T-cell (primary cell): ENCODE measurements at regions not wholly inside any gene's neighbourhood (a gene's known extent, or its start where the extent isn't known, plus 50 kb on each side); places are given as distances from the start of the nearest gene placed in this dataset.
"Not testable (repeated sequence)": the region's sequence is repeated elsewhere in the genome, so short reads cannot be mapped to it uniquely, and the experiment has no call there.

Experiments used
- ATAC-seq, 4 experiments: fragments of 200-7000 bp in 3 of 4; fragments of 150-1000 bp in 1 of 4; cut with Tn5 transposase; replicated peaks in 1 of 4; 1 replicate in 3 of 4; 2 replicates in 1 of 4; pipeline ENCODE4 v1.10.0; 2021; ENCODE audit warnings: moderate library complexity in 3 of 4, mild to moderate bottlenecking in 2 of 4, moderate number of reproducible peaks in 1 of 4
- CTCF ChIA-PET, 2 donors: fragments of 300-600 bp; sonication (Branson Sonifier 250); formaldehyde crosslinking; loops; one replicate each; lab custom pipeline; 2022; ENCODE audit warnings: antibody characterized with exemption in 2 of 2; lab: Charles Lee
- POLR2A ChIA-PET, 2 donors: fragments of 300-600 bp; sonication (Branson Sonifier 250); formaldehyde crosslinking; loops; one replicate each; lab custom pipeline; 2022; ENCODE audit warnings: antibody characterized with exemption in 2 of 2; lab: Charles Lee
- DNase-seq, 35 experiments: peaks; one replicate each; pipeline versions ENCODE4 v3.0.0 to v3.0.0-alpha.2; 2013 to 2023
- H3K27ac ChIP-seq: one replicate; pipeline ENCODE4 v1.5.1; 2013; ENCODE audit warnings: low read length
- H3K27me3 ChIP-seq, 2 experiments: replicated peaks in 1 of 2; 1 replicate in 1 of 2; 2 replicates in 1 of 2; pipeline versions ENCODE4 v1.6.1 to v1.7.0; 2013; ENCODE audit warnings: low read length in 1 of 2, mixed read lengths in 1 of 2; ENCODE audit not compliant: control insufficient read depth in 2 of 2, insufficient read depth in 2 of 2; ENCODE audit errors: extremely low read depth in 1 of 2
- H3K36me3 ChIP-seq, 2 donors: 1 replicate in 1 of 2; 2 replicates in 1 of 2; pipeline versions ENCODE4 v1.6.1 to v1.7.0; 2013; ENCODE audit warnings: low read length in 1 of 2; ENCODE audit not compliant: control insufficient read depth in 2 of 2, insufficient read depth in 1 of 2; ENCODE audit errors: extremely low read depth in 1 of 2
- H3K4me1 ChIP-seq, 2 experiments: 1 replicate in 1 of 2; 2 replicates in 1 of 2; pipeline versions ENCODE4 v1.6.1 to v1.7.0; 2013; ENCODE audit warnings: low read length in 2 of 2, mixed read lengths in 1 of 2; ENCODE audit not compliant: insufficient read depth in 2 of 2, control insufficient read depth in 1 of 2; ENCODE audit errors: extremely low read depth in 1 of 2
- H3K4me3 ChIP-seq, 2 donors: 1 replicate in 1 of 2; 2 replicates in 1 of 2; pipeline versions ENCODE4 v1.5.1 to v1.7.0; 2013; ENCODE audit warnings: mild to moderate bottlenecking in 2 of 2, low read length in 1 of 2, moderate library complexity in 1 of 2; ENCODE audit not compliant: control insufficient read depth in 1 of 2; ENCODE audit errors: extremely low read depth in 1 of 2
- H3K9me3 ChIP-seq: 2 replicates; pipeline ENCODE4 v1.7.0; 2013
- H3K27ac Mint-ChIP-seq, 2 donors: one replicate each; pipeline ENCODE4 v1.8.0; 2020 to 2021; ENCODE audit warnings: mild to moderate bottlenecking in 2 of 2, mixed read lengths in 2 of 2
- H3K27me3 Mint-ChIP-seq, 2 donors: one replicate each; pipeline ENCODE4 v1.8.0; 2021 to 2022; ENCODE audit warnings: mixed read lengths in 2 of 2
- H3K36me3 Mint-ChIP-seq: one replicate; pipeline ENCODE4 v1.8.0; 2021; ENCODE audit warnings: mixed read lengths
- H3K4me1 Mint-ChIP-seq, 3 donors: one replicate each; pipeline ENCODE4 v1.8.0; 2020 to 2022; ENCODE audit warnings: mixed read lengths in 3 of 3, mild to moderate bottlenecking in 1 of 3
- H3K4me3 Mint-ChIP-seq, 3 donors: one replicate each; pipeline ENCODE4 v1.8.0; 2020 to 2022; ENCODE audit warnings: mild to moderate bottlenecking in 3 of 3, mixed read lengths in 3 of 3, moderate library complexity in 3 of 3
- H3K9me3 Mint-ChIP-seq, 3 donors: one replicate each; pipeline ENCODE4 v1.8.0; 2020 to 2022; ENCODE audit warnings: mixed read lengths in 3 of 3
- WGBS: methylation state at CpG from one replicate; pipeline ENCODE4 v1.1.5; 2013; ENCODE audit warnings: missing lambda C conversion rate; ENCODE audit not compliant: insufficient coverage; 5-methylcytosine and 5-hydroxymethylcytosine counted together

- ATAC-seq, H3K27ac Mint-ChIP-seq, H3K27ac ChIP-seq, DNase-seq, H3K36me3 Mint-ChIP-seq, H3K4me3 ChIP-seq, H3K4me1 Mint-ChIP-seq, H3K27me3 ChIP-seq, CTCF ChIA-PET, H3K4me1 ChIP-seq, POLR2A ChIA-PET, H3K36me3 ChIP-seq, H3K9me3 ChIP-seq, H3K9me3 Mint-ChIP-seq, H3K4me3 Mint-ChIP-seq, H3K27me3 Mint-ChIP-seq: not testable (repeated sequence)
- WGBS, result no CpG with 5 or more reads among the region's 8 CpGs
These were observed 586.0 kb upstream of the PABPC5 start for GRCh38 chrX:90848595-90848994.

GRCh38 chrX:90883479-90883878 is 551.2 kb upstream of the PABPC5 start:
- Mint-ChIP-seq H3K4me1 (no peaks in the 10 kb centered on the region), H3K9me3 (no peaks in the 10 kb centered on the region), H3K27ac (no peak overlapping the region), H3K4me3 (no peak overlapping the region), H3K27me3 (peaks cover 0 to 3% of the 10 kb centered on the region in 2 donors), H3K36me3 (no peaks in the 10 kb centered on the region)
- no peaks in the 10 kb centered on the region for H3K4me1 ChIP-seq
- H3K27ac ChIP-seq, result no peak overlapping the region
- ChIA-PET POLR2A (interaction anchor here in 1 of 2 donors (0.7 kb wide), 1 partner anchor 10 kb away, joined by 4 read pairs; no protein-coding TSS in a partner anchor), CTCF (no interaction called here)
- WGBS, result 100% methylated on average over 2 of the region's 4 CpGs
- no peaks in the 10 kb centered on the region for H3K27me3 ChIP-seq
- H3K36me3 ChIP-seq, result no peaks in the 10 kb centered on the region
- H3K4me3 ChIP-seq, result no peak overlapping the region
- DNase-seq (no peak), ATAC-seq (no peak)
- H3K9me3 ChIP-seq, result no peaks in the 10 kb centered on the region

GRCh38 chrX:90914816-90915215 is 519.8 kb upstream of the PABPC5 start:
- POLR2A ChIA-PET, ATAC-seq, CTCF ChIA-PET, H3K4me1 Mint-ChIP-seq, H3K4me1 ChIP-seq, H3K36me3 Mint-ChIP-seq, H3K4me3 Mint-ChIP-seq, H3K27me3 Mint-ChIP-seq, H3K27ac ChIP-seq, DNase-seq, H3K27me3 ChIP-seq, H3K36me3 ChIP-seq, H3K9me3 Mint-ChIP-seq, H3K9me3 ChIP-seq, H3K4me3 ChIP-seq, H3K27ac Mint-ChIP-seq: not testable (repeated sequence)
- WGBS, result 76% methylated on average over 4 of the region's 13 CpGs

- H3K36me3 Mint-ChIP-seq, H3K27ac Mint-ChIP-seq, ATAC-seq, DNase-seq, H3K27me3 Mint-ChIP-seq, H3K4me3 Mint-ChIP-seq, H3K9me3 ChIP-seq, H3K4me3 ChIP-seq, H3K4me1 Mint-ChIP-seq, POLR2A ChIA-PET, H3K27me3 ChIP-seq, CTCF ChIA-PET, H3K27ac ChIP-seq, H3K4me1 ChIP-seq, H3K9me3 Mint-ChIP-seq, H3K36me3 ChIP-seq: not testable (repeated sequence)
- WGBS, result no CpG with 5 or more reads among the region's 3 CpGs
These were observed 487.8 kb upstream of the PABPC5 start for GRCh38 chrX:90946870-90947269.

DNA sequence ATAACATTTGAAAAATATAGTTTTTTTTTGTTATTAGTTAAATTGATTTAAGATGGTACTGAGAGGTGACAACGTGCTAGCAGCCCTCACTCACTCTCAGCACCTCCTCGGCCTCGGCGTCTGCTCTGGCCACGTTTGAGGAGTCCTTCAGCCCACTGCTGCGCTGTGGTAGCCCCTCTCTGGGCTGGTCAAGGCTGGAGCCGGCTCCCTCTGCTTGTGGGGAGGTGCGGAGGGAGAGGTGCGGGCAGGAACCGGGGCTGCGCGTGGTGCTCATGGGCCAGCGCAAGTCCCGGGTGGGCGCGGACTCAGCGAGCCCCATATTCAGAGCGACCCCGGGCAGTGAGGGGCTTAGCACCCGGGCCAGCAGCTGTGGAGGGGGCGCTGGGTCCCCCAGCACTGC is 439.4 kb upstream of the PABPC5 start:
- H3K4me1 ChIP-seq, H3K4me1 Mint-ChIP-seq, CTCF ChIA-PET: not testable (repeated sequence)

DNA sequence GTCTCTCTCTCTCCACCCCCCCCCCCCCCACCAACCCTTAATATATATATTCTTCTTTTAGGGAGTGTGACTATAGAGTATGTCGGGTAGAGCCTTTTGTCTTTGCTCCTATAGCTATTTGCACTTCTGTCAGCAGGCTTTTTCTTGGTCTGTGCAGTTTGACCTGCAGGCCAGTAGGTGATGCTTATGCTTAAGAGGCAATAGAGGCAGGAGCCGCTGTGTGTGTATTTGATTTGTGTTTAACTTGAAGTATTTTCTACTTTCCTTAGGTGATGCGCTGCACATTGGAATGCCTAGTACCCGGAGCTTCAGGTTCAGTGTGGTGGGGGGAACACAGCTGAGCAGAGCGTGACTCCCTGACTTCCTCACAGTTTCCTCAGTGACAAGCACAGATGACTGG is 416.5 kb upstream of the PABPC5 start:
- H3K9me3 ChIP-seq, ATAC-seq, H3K9me3 Mint-ChIP-seq, H3K4me1 Mint-ChIP-seq, H3K27ac Mint-ChIP-seq, DNase-seq, H3K27me3 Mint-ChIP-seq, H3K36me3 ChIP-seq, H3K4me3 ChIP-seq, H3K4me1 ChIP-seq, CTCF ChIA-PET, H3K36me3 Mint-ChIP-seq, H3K27me3 ChIP-seq, H3K27ac ChIP-seq, POLR2A ChIA-PET, H3K4me3 Mint-ChIP-seq: not testable (repeated sequence)
- no CpG with 5 or more reads among the region's 5 CpGs for WGBS

More for the DNA sequence above, 439.4 kb upstream of the PABPC5 start:
- H3K9me3 ChIP-seq, H3K9me3 Mint-ChIP-seq, H3K36me3 Mint-ChIP-seq, H3K36me3 ChIP-seq, DNase-seq, ATAC-seq, H3K27me3 Mint-ChIP-seq, H3K4me3 Mint-ChIP-seq, H3K27me3 ChIP-seq, H3K4me3 ChIP-seq, H3K27ac ChIP-seq, H3K27ac Mint-ChIP-seq, POLR2A ChIA-PET: not testable (repeated sequence)
- no CpG with 5 or more reads among the region's 21 CpGs for WGBS

- Mint-ChIP-seq H3K9me3 (peaks cover 0 to 4% (median 3%) of the 10 kb centered on the region in 3 donors), H3K4me1 (no peaks in the 10 kb centered on the region), H3K27me3 (peaks cover 0 to 7% of the 10 kb centered on the region in 2 donors), H3K27ac (no peak overlapping the region), H3K36me3 (no peaks in the 10 kb centered on the region), H3K4me3 (no peak overlapping the region)
- Histone ChIP-seq H3K4me3 (no peak overlapping the region), H3K36me3 (no peaks in the 10 kb centered on the region), H3K9me3 (peaks cover 5% of the 10 kb centered on the region), H3K27me3 (no peaks in the 10 kb centered on the region), H3K4me1 (no peaks in the 10 kb centered on the region), H3K27ac (no peak overlapping the region)
- WGBS, result no CpG with 5 or more reads among the region's 2 CpGs
- POLR2A ChIA-PET, result no interaction called here
- DNase-seq, result no peak
- CTCF ChIA-PET, result no interaction called here
- no peak for ATAC-seq
These were observed 394.9 kb upstream of the PABPC5 start for GRCh38 chrX:91039777-91040176.
